ENCODE measurements at regions not wholly inside any gene's neighbourhood (a gene's known extent, or its start where the extent isn't known, plus 50 kb on each side); places are given as distances from the start of the nearest gene placed in this dataset.
A peak's percentile ranks its signal among the peaks of the same experiment; 100 is the strongest.

- no peak for TF ChIP-seq CTCF (IDR thresholded peaks at IDR 0.05; ENCODE audit: insufficient read depth, low read length)
- no peak for DNase-seq (ENCODE audit: low read depth)
- no peak overlapping the region for H3K4me3 ChIP-seq (ENCODE audit: low read depth, low read length)
These were observed 181.0 kb downstream of the AASDH start for GRCh38 chr4:56206258-56206657.

GRCh38 chr4:56200275-56200674 is 187.0 kb downstream of the AASDH start:
- no peak for TF ChIP-seq CTCF (IDR thresholded peaks at IDR 0.05; ENCODE audit: insufficient read depth, low read length)
- DNase-seq (ENCODE audit: low read depth): no peak

DNA sequence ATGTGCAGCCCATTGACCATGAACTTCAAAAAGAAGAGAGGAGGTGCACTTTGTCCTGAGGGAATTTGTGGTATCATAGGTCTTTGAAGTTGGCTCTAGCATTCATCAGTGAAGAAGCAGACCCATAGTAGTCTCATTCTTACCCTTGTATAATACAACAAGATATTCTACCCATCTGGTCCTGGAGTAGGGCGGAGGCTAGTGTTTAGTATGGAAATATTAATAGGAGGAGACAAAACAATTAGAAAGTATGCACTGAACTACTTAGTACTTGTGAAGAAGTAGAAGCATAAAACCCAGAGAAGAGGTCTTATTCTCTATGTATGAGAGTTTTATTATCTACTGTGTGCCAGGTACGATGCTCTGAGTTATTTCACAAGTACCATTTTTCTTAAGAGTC is 189.0 kb downstream of the AASDH start:
- no peak for TF ChIP-seq CTCF (IDR thresholded peaks at IDR 0.05; ENCODE audit: insufficient read depth, low read length)
- no peak overlapping the region for H3K4me3 ChIP-seq (ENCODE audit: low read depth, low read length)
- no peak for DNase-seq (ENCODE audit: low read depth)

More at GRCh38 chr4:56200275-56200674, 187.0 kb downstream of the AASDH start:
- H3K4me3 ChIP-seq (ENCODE audit: low read depth, low read length): no peak overlapping the region

GRCh38 chr4:56197387-56197786 is 189.9 kb downstream of the AASDH start:
- no peak overlapping the region for H3K4me3 ChIP-seq (ENCODE audit: low read depth, low read length)
- no peak for DNase-seq (ENCODE audit: low read depth)
- no peak for TF ChIP-seq CTCF (IDR thresholded peaks at IDR 0.05; ENCODE audit: insufficient read depth, low read length)

GRCh38 chr4:56195025-56195424 is 192.3 kb downstream of the AASDH start:
- TF ChIP-seq CTCF (IDR thresholded peaks at IDR 0.05; ENCODE audit: insufficient read depth, low read length): no peak
- no peak overlapping the region for H3K4me3 ChIP-seq (ENCODE audit: low read depth, low read length)
- DNase-seq (ENCODE audit: low read depth): peak; percentile 16

GRCh38 chr4:56191534-56191933 is 195.8 kb downstream of the AASDH start:
- no peak for DNase-seq (ENCODE audit: low read depth)
- no peak overlapping the region for H3K4me3 ChIP-seq (ENCODE audit: low read depth, low read length)
- no peak for TF ChIP-seq CTCF (IDR thresholded peaks at IDR 0.05; ENCODE audit: insufficient read depth, low read length)

- no peak for TF ChIP-seq CTCF (IDR thresholded peaks at IDR 0.05; ENCODE audit: insufficient read depth, low read length)
- no peak for DNase-seq (ENCODE audit: low read depth)
These were observed 199.6 kb downstream of the AASDH start for GRCh38 chr4:56187688-56188087.

More at GRCh38 chr4:56187688-56188087, 199.6 kb downstream of the AASDH start:
- H3K4me3 ChIP-seq (ENCODE audit: low read depth, low read length): no peak overlapping the region

Measured in fibroblast of the aortic adventitia (primary cell).